Mucosa of descending colon (tissue), 3 donors: ENCODE measurements at regions not wholly inside any gene's neighbourhood (a gene's known extent, or its start where the extent isn't known, plus 50 kb on each side); places are given as distances from the start of the nearest gene placed in this dataset.
"Not testable (repeated sequence)": the region's sequence is repeated elsewhere in the genome, so short reads cannot be mapped to it uniquely, and the experiment has no call there.

Source experiments
- ATAC-seq: fragments of 200-7000 bp; cut with Tn5 transposase; one replicate; pipeline ENCODE4 v1.9.1; 2020; ENCODE audit warnings: mild to moderate bottlenecking, moderate library complexity
- DNase-seq, 3 donors: peaks; one replicate each; pipeline ENCODE4 v3.0.0-alpha.2; 2020
- H3K36me3 ChIP-seq: fragments of 200-600 bp; one replicate; pipeline ENCODE4 v1.8.0; 2021; ENCODE audit warnings: low read depth, mild to moderate bottlenecking
- H3K4me1 ChIP-seq: fragments of 200-600 bp; one replicate; pipeline ENCODE4 v1.8.0; 2021; ENCODE audit warnings: low read depth, mild to moderate bottlenecking
- H3K4me3 ChIP-seq: fragments of 200-600 bp; one replicate; pipeline ENCODE4 v1.8.0; 2021; ENCODE audit warnings: mild to moderate bottlenecking
- H3K9me3 ChIP-seq: fragments of 200-600 bp; one replicate; pipeline ENCODE4 v1.8.0; 2021; ENCODE audit warnings: mild to moderate bottlenecking
- intact Hi-C, 2 donors: fragments of 100-400 bp; cut with DNase I in 1 of 2; cut with micrococcal nuclease in 1 of 2; formaldehyde crosslinking; loops; one replicate each; pipeline versions ENCODE4 v1.11.0 to v1.11.1; 2022; cut with DNase I, micrococcal nuclease
- TF ChIP-seq, protein P1 (sequence below): fragments of 200-600 bp; IDR thresholded peaks from one replicate; pipeline ENCODE4 v1.8.0; 2022; ENCODE audit warnings: antibody characterized with exemption, mild to moderate bottlenecking
- donor health status: DM: no; HTN: no; CAD: no; lungs with moderate emphysema.
- donor health status: DM: no; HTN: no; CAD: no.
- donor health status: DM: no; HTN: yes; CAD: no.

DNA sequence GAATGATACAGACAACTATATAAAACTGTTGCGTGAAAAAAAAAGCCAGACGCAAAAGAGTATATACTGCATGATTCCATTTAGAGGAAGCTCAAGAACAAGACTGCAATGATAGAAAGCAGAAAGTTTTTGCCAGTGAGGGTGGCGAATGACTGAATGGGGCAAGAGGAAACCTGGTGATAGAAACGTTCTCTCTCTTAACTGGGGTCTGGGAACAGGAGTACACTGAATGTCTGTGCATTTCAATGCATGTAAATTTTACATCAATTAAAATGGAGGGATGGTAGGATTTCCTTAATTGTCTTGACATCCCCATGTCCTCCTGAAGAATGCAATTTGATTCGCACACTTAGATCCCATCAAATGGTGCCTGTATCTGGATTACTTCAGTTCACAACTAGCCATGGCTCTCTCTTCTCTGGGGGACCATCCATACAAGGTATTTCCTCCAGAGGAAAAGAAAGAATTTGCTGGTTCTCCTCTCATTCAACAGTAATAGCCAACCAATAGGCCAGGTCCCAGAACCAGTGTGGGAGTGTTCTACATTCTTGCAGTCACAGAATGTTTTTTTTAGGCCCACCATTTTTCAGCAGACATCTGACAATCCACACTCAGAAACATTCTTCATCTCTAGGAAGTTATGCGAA lies 221.0 kb upstream of the KLF14 start:
- no peak for DNase-seq
- H3K4me1 ChIP-seq, result no peaks in the 10 kb centered on the region
- intact Hi-C loops, result no loop called here
- no peak for ATAC-seq
- no peaks in the 10 kb centered on the region for H3K9me3 ChIP-seq
- TF ChIP-seq, protein P1, sequence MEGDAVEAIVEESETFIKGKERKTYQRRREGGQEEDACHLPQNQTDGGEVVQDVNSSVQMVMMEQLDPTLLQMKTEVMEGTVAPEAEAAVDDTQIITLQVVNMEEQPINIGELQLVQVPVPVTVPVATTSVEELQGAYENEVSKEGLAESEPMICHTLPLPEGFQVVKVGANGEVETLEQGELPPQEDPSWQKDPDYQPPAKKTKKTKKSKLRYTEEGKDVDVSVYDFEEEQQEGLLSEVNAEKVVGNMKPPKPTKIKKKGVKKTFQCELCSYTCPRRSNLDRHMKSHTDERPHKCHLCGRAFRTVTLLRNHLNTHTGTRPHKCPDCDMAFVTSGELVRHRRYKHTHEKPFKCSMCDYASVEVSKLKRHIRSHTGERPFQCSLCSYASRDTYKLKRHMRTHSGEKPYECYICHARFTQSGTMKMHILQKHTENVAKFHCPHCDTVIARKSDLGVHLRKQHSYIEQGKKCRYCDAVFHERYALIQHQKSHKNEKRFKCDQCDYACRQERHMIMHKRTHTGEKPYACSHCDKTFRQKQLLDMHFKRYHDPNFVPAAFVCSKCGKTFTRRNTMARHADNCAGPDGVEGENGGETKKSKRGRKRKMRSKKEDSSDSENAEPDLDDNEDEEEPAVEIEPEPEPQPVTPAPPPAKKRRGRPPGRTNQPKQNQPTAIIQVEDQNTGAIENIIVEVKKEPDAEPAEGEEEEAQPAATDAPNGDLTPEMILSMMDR, result no peak
- no peaks in the 10 kb centered on the region for H3K36me3 ChIP-seq
- no peak overlapping the region for H3K4me3 ChIP-seq

DNA sequence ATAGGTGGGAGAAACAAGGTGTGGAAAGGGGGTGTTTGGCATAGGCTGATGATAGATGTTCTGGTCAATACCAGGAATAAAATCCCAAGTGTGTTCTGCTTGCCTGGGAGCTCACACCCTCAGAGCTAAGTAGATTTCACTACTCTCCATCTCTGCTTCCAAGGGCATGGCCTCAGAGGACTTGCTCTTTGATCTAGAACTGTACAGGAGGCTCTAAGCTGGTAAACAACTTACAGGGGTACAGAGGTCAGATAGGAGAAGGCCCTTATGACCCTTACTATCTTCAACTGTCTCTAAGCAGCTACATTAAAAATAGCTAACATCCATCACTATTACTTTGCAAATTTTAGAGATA lies 221.5 kb upstream of the KLF14 start:
- H3K4me3 ChIP-seq, result no peak overlapping the region
- TF ChIP-seq, protein P1, result no peak
- ATAC-seq, result no peak
- H3K4me1 ChIP-seq, result no peaks in the 10 kb centered on the region
- H3K9me3 ChIP-seq, result no peaks in the 10 kb centered on the region
- intact Hi-C loops, result no loop called here
- no peak for DNase-seq
- H3K36me3 ChIP-seq, result no peaks in the 10 kb centered on the region

DNA sequence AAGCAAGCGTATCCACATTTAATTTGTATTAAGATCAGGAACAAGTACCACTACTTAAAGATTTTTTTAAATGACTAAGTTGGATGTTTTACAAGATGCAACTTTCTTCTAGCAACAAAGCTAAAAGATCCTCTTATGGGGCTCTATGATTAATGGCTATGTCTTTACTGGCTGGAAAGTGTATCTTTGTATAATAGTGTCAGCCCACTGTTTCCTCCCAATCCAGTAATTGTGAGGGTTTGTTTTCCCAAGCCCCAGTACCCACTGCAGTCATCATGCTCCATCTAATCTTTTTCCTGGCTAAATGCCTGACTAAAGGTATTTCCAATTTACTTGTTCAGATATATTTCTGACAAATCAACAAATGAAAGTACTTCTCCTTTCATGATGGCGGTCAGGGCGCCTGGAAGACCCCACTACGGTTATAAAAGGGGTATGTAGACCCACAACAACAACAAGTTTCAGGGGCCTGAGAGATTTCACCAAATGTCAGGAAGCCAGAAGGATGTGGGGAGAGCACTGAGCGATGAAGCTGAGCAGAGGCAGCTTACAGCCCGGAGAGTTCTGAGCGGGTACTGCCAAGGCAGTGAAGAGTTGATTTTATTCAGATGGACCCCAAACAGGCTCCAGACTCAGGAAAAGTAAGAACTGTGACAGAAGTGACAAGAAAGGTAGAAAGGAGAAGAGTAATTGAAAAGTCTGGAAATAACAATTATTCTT lies 222.6 kb upstream of the KLF14 start:
- Histone ChIP-seq H3K36me3 (no peaks in the 10 kb centered on the region), H3K4me3 (no peak overlapping the region), H3K4me1 (no peaks in the 10 kb centered on the region), H3K9me3 (no peaks in the 10 kb centered on the region)
- ATAC-seq (no peak), DNase-seq (no peak)
- TF ChIP-seq, protein P1, result no peak
- intact Hi-C loops, result no loop called here

DNA sequence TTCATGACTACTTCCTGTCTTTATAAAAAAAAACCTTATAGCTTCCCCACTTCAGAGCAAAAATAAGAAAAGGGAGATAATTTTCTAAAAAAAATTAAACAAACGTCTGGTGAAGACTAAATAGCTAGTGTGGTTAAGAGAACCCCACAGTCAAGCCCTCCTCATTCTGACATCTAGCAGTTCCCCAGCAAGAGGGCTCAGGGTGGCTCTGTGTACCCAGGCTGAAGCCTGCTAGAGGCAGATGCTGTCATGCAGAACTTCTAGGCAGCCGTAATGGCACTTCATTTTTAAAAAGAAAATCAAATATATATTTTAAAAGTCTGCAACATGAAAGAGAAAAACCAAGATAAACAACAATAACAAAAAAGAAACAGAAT lies 223.1 kb upstream of the KLF14 start:
- H3K36me3 ChIP-seq, result no peaks in the 10 kb centered on the region
- H3K9me3 ChIP-seq, result no peaks in the 10 kb centered on the region
- H3K4me1 ChIP-seq, result no peaks in the 10 kb centered on the region
- no peak overlapping the region for H3K4me3 ChIP-seq
- intact Hi-C loops, result no loop called here
- TF ChIP-seq, protein P1, result no peak
- DNase-seq (no peak), ATAC-seq (peak; percentile 28)

DNA sequence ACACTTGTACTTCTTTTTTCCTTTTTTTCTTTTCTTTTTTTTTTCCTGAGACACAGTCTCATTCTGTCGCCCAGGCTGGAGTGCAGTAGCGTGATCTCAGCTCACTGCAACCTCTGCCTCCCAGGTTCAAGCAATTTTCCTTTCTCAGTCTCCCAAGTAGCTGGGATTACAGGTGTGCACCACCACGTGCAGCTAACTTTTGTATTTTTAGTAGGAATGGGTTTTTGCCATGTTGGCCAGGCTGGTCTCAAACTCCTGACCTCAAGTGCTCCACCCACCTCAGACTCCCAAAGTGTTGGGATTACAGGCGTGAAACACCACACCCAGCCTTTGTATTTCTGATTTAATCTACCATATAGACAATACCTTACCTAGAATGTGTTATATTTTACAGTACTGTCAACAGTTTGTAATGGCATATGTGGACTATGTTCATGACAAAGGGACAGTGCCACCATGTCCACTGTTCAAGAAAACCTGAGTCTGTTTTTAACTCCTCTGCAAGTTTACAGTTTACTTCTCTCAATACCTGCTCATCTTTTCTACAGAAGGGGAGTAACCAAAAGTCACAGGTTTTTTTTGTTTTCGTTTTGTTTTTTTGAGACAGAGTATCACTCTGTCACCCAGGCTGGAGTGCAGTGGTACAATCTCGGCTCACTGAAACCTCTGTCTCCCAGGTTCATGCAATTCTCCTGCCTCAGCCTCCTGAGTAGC lies 223.9 kb upstream of the KLF14 start:
- H3K4me3 ChIP-seq, H3K9me3 ChIP-seq, H3K4me1 ChIP-seq, ATAC-seq, H3K36me3 ChIP-seq, intact Hi-C loops, DNase-seq: not testable (repeated sequence)

DNA sequence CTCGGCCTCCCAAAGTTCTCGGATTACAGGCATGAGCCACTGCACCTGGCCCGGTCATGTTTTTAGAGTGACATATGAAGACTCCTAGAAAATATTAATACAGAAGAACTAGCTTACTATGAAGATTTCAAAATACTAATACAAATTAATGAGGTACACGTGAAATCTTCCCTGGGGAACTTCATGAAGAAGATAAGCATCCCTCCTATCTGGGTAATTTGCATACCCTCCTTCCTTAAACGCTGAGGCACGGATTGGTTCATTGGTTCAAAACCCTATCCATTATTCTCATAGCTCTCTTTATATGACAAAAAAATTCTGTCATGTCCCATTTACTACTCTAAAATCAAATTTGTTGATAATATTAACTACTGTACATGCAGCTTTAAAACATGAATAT lies 224.8 kb upstream of the KLF14 start:
- Histone ChIP-seq H3K36me3 (no peaks in the 10 kb centered on the region), H3K4me3 (no peak overlapping the region), H3K9me3 (no peaks in the 10 kb centered on the region), H3K4me1 (no peaks in the 10 kb centered on the region)
- DNase-seq, result no peak
- intact Hi-C loops, result no loop called here
- TF ChIP-seq, protein P1, result no peak
- no peak for ATAC-seq
